ENCODE measurements at regions not wholly inside any gene's neighbourhood (a gene's known extent, or its start where the extent isn't known, plus 50 kb on each side); places are given as distances from the start of the nearest gene placed in this dataset.
"Not testable (repeated sequence)": the region's sequence is repeated elsewhere in the genome, so short reads cannot be mapped to it uniquely, and the experiment has no call there.

DNA sequence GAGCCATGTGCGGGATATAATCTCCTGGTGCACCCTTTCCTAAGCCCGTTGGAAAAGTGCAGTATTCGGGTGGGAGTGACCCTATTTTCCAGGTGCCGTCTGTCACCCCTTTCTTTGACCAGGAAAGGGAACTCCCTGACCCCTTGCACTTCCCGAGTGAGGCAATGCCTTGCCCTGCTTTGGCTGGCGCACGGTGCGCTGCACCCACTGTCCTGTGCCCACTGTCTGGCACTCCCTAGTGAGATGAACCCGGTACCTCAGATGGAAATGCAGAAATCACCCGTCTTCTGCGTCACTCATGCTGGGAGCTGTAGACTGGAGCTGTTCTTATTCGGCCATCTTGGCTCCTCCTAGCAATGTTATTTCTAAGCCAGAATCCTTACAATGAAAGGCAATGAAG, 121.1 kb downstream of the TAF11L14 start:
- TF ChIP-seq, protein P1, sequence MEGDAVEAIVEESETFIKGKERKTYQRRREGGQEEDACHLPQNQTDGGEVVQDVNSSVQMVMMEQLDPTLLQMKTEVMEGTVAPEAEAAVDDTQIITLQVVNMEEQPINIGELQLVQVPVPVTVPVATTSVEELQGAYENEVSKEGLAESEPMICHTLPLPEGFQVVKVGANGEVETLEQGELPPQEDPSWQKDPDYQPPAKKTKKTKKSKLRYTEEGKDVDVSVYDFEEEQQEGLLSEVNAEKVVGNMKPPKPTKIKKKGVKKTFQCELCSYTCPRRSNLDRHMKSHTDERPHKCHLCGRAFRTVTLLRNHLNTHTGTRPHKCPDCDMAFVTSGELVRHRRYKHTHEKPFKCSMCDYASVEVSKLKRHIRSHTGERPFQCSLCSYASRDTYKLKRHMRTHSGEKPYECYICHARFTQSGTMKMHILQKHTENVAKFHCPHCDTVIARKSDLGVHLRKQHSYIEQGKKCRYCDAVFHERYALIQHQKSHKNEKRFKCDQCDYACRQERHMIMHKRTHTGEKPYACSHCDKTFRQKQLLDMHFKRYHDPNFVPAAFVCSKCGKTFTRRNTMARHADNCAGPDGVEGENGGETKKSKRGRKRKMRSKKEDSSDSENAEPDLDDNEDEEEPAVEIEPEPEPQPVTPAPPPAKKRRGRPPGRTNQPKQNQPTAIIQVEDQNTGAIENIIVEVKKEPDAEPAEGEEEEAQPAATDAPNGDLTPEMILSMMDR (IDR thresholded peaks at IDR 0.05): not testable (repeated sequence)
- not testable (repeated sequence) for TF ChIP-seq POLR2A (IDR thresholded peaks at IDR 0.05)

Measured in Peyer's patch (tissue), 4 donors.